ENCODE measurements at regions not wholly inside any gene's neighbourhood (a gene's known extent, or its start where the extent isn't known, plus 50 kb on each side); places are given as distances from the start of the nearest gene placed in this dataset.

DNA sequence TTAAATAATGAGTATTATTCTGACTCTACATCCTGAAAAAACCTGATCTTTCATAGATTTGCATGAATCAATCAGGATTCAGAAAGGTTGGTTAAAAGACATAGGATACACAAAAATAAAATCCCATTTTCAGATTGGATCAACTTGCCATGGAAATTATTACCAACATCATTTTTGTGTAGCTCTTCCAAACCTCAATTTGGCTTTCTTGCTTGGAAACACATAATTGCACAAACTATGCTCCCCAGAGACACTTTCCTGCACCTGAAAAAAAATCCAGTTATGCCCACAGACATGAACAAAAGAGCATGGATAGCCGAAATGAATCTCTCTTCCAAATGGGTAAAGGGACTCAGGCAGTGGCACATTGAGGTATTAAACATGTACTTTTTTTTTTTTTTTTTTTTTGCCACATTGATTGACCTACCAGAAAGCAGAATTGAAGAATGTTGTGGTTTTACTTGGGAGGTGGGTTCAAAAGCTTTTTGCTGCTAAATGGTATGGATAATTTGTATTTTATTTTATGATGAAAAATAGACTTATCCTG, 135.4 kb upstream of the FBN2 start:
- TF ChIP-seq, protein P1, sequence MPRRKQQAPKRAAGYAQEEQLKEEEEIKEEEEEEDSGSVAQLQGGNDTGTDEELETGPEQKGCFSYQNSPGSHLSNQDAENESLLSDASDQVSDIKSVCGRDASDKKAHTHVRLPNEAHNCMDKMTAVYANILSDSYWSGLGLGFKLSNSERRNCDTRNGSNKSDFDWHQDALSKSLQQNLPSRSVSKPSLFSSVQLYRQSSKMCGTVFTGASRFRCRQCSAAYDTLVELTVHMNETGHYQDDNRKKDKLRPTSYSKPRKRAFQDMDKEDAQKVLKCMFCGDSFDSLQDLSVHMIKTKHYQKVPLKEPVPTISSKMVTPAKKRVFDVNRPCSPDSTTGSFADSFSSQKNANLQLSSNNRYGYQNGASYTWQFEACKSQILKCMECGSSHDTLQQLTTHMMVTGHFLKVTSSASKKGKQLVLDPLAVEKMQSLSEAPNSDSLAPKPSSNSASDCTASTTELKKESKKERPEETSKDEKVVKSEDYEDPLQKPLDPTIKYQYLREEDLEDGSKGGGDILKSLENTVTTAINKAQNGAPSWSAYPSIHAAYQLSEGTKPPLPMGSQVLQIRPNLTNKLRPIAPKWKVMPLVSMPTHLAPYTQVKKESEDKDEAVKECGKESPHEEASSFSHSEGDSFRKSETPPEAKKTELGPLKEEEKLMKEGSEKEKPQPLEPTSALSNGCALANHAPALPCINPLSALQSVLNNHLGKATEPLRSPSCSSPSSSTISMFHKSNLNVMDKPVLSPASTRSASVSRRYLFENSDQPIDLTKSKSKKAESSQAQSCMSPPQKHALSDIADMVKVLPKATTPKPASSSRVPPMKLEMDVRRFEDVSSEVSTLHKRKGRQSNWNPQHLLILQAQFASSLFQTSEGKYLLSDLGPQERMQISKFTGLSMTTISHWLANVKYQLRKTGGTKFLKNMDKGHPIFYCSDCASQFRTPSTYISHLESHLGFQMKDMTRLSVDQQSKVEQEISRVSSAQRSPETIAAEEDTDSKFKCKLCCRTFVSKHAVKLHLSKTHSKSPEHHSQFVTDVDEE (CRISPR knock-in tag; IDR thresholded peaks at IDR 0.05), result no peak
- TF ChIP-seq RARB (CRISPR knock-in tag; IDR thresholded peaks at IDR 0.05) (no peak), ZFP3 (CRISPR knock-in tag; IDR thresholded peaks at IDR 0.05) (no peak), ZFP30 (CRISPR knock-in tag; IDR thresholded peaks at IDR 0.05) (no peak), ZC3H10 (CRISPR knock-in tag; IDR thresholded peaks at IDR 0.05) (no peak), GLIS3 (CRISPR knock-in tag; IDR thresholded peaks at IDR 0.05) (no peak), TCF4 (CRISPR knock-in tag; IDR thresholded peaks at IDR 0.05; ENCODE audit: borderline replicate concordance) (no peak)
- TF ChIP-seq, protein P2, sequence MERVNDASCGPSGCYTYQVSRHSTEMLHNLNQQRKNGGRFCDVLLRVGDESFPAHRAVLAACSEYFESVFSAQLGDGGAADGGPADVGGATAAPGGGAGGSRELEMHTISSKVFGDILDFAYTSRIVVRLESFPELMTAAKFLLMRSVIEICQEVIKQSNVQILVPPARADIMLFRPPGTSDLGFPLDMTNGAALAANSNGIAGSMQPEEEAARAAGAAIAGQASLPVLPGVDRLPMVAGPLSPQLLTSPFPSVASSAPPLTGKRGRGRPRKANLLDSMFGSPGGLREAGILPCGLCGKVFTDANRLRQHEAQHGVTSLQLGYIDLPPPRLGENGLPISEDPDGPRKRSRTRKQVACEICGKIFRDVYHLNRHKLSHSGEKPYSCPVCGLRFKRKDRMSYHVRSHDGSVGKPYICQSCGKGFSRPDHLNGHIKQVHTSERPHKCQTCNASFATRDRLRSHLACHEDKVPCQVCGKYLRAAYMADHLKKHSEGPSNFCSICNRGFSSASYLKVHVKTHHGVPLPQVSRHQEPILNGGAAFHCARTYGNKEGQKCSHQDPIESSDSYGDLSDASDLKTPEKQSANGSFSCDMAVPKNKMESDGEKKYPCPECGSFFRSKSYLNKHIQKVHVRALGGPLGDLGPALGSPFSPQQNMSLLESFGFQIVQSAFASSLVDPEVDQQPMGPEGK (CRISPR knock-in tag; IDR thresholded peaks at IDR 0.05; ENCODE audit: borderline replicate concordance), result no peak

Data from SK-N-SH treated with all-trans-retinoic acid at 6 μM for 48 hours (cell line).